ENCODE measurements at regions not wholly inside any gene's neighbourhood (a gene's known extent, or its start where the extent isn't known, plus 50 kb on each side); places are given as distances from the start of the nearest gene placed in this dataset.

DNA sequence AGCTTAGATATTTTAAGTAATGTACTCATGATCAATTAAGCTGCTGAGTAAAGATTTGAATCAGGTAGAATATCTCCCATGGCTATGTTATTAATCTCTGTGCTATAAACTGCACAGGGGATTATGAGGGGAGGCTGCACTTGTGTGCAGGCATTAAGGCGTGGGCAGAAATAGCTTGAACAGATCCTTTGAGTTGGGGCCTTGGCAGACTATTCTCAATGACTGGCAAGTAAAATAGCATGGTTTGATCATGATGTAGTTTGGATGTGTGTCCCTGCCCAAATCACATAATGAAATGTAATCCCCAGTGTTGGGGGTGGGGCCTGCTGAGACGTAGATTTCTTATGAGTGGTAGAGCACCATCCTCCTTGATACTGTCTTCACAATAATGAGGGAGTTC is 220.3 kb downstream of the PLPP3 start:
- no peak overlapping the region for H3K4ac ChIP-seq (replicated peaks; ENCODE audit: insufficient read length, low read depth, low read length)
- FAIRE-seq: no peak
- POLR2A ChIA-PET (ENCODE audit: partially characterized antibody): no interaction called here

More for the DNA sequence above, 220.3 kb downstream of the PLPP3 start:
- Histone ChIP-seq H3K23me2 (ENCODE audit: low read depth, low read length) (no peaks in the 10 kb centered on the region), H3K27me3 (replicated peaks in 1 of 4; ENCODE audit: control insufficient read depth in 3 of 4, extremely low read depth in 1 of 4, insufficient read depth in 3 of 4, low read length in 3 of 4) (no peaks in the 10 kb centered on the region), H3K79me2 (ENCODE audit: control insufficient read depth in 1 of 2, insufficient read depth in 2 of 2, low read length in 2 of 2) (no peaks in the 10 kb centered on the region), H2BK12ac (ENCODE audit: low read depth, low read length) (no peak overlapping the region), H2AFZ (ENCODE audit: low read length) (no peak overlapping the region), H3K14ac (ENCODE audit: insufficient read length) (no peak overlapping the region), H3K4me3 (ENCODE audit: extremely low read depth in 1 of 4, insufficient read depth in 2 of 4, low read depth in 3 of 4, low read length in 4 of 4) (no peak overlapping the region), H3K23ac (ENCODE audit: insufficient read length) (no peak overlapping the region), H3K79me1 (ENCODE audit: low read depth, low read length) (no peaks in the 10 kb centered on the region), H4K20me1 (replicated peaks in 1 of 2; ENCODE audit: control insufficient read depth in 1 of 2, insufficient read depth in 2 of 2, low read length in 2 of 2) (no peaks in the 10 kb centered on the region), H2BK120ac (replicated peaks; ENCODE audit: low read depth, low read length) (no peak overlapping the region), H2BK5ac (ENCODE audit: low read depth, low read length) (no peak overlapping the region), H4K91ac (replicated peaks; ENCODE audit: insufficient read length, low read length) (no peak overlapping the region), H3K9me3 (ENCODE audit: insufficient read depth in 2 of 2, low read depth in 1 of 2, low read length in 1 of 2) (no peaks in the 10 kb centered on the region), H3K27ac (ENCODE audit: low read depth, low read length) (no peak overlapping the region), H3K36me3 (ENCODE audit: control insufficient read depth in 2 of 4, insufficient read depth in 4 of 4, low read length in 3 of 4) (no peaks in the 10 kb centered on the region), H4K8ac (ENCODE audit: extremely low read depth, insufficient read depth, low read length) (no peak overlapping the region), H3K56ac (replicated peaks; ENCODE audit: insufficient read length, low read depth, low read length) (no peak overlapping the region), H2AK5ac (ENCODE audit: low read depth, low read length) (no peak overlapping the region), H2BK20ac (ENCODE audit: low read length) (no peak overlapping the region), H2BK15ac (ENCODE audit: low read length) (no peak overlapping the region), H3K4me1 (replicated peaks in 1 of 4; ENCODE audit: control insufficient read depth in 3 of 4, insufficient read depth in 4 of 4, low read length in 3 of 4) (no peaks in the 10 kb centered on the region), H3K9ac (replicated peaks in 1 of 4; ENCODE audit: extremely low read depth in 1 of 4, low read depth in 3 of 4, low read length in 3 of 4) (no peak overlapping the region), H4K5ac (ENCODE audit: insufficient read length, low read depth, low read length) (no peak overlapping the region), H3K18ac (ENCODE audit: extremely low read depth, low read length) (no peak overlapping the region), H3K4me2 (ENCODE audit: insufficient read depth in 1 of 2, low read depth in 2 of 2, low read length in 2 of 2) (no peak overlapping the region)
- no peak for DNase-seq (ENCODE audit: low read depth in 1 of 2, low spot score in 2 of 2)
- CTCF ChIA-PET (ENCODE audit: partially characterized antibody): no interaction called here
- 88% methylated on average over 2 of the region's 2 CpGs; no CpG with 5 or more reads in 1 of the 2 experiments for WGBS, 2 experiments (ENCODE audit: extremely low coverage in 1 of 2, insufficient coverage in 1 of 2, insufficient read length in 1 of 2, insufficient replicate concordance in 2 of 2, low coverage in 1 of 2, low lambda C conversion rate in 2 of 2, missing lambda C conversion rate in 1 of 2)
- no peak for TF ChIP-seq RAD21 (IDR thresholded peaks at IDR 0.05 in 1 of 2, conservative IDR thresholded peaks at IDR 0.05 in 1 of 2; ENCODE audit: low read depth in 2 of 2, low read length in 2 of 2)
- TF ChIP-seq SP2 (IDR thresholded peaks at IDR 0.05; ENCODE audit: low read length): no peak
- TF ChIP-seq USF2 (IDR thresholded peaks at IDR 0.05; ENCODE audit: low read length): no peak
- TF ChIP-seq EP300 (IDR thresholded peaks at IDR 0.05; ENCODE audit: borderline replicate concordance in 1 of 2, low read depth in 2 of 2, low read length in 2 of 2): no peak
